ENCODE measurements at regions not wholly inside any gene's neighbourhood (a gene's known extent, or its start where the extent isn't known, plus 50 kb on each side); places are given as distances from the start of the nearest gene placed in this dataset.

- TF ChIP-seq TEAD4 (IDR thresholded peaks at IDR 0.05; ENCODE audit: low read depth, low read length) (no peak), YY1 (IDR thresholded peaks at IDR 0.05; ENCODE audit: low read depth, low read length) (no peak), CHD2 (IDR thresholded peaks at IDR 0.05; ENCODE audit: low read length) (no peak), GABPA (IDR thresholded peaks at IDR 0.05; ENCODE audit: borderline replicate concordance, insufficient read depth, low read length) (no peak)
Measured at GRCh38 chr5:116380621-116381020, 194.0 kb downstream of the SEMA6A start (continued).

Data from H1 (cell line).